Kidney epithelial cell (primary cell): ENCODE measurements at regions not wholly inside any gene's neighbourhood (a gene's known extent, or its start where the extent isn't known, plus 50 kb on each side); places are given as distances from the start of the nearest gene placed in this dataset.

ENCODE experiments used
- DNase-seq: peaks from one replicate; pipeline ENCODE4 v3.0.0-alpha.2; 2010; ENCODE audit warnings: low read depth
- H3K27me3 ChIP-seq: 2 replicates; pipeline ENCODE4 v1.6.0; 2011; ENCODE audit warnings: low read length; ENCODE audit not compliant: control insufficient read depth, insufficient read depth
- H3K36me3 ChIP-seq: 2 replicates; pipeline ENCODE4 v1.5.1; 2011; ENCODE audit warnings: low read length; ENCODE audit not compliant: control insufficient read depth, insufficient read depth
- H3K4me3 ChIP-seq: 2 replicates; pipeline ENCODE4 v1.5.1; 2011; ENCODE audit warnings: low read depth, mild to moderate bottlenecking, control low read depth, low read length
- CTCF ChIP-seq: IDR thresholded peaks from 2 replicates; pipeline ENCODE4 v1.5.1; 2011; ENCODE audit warnings: mild to moderate bottlenecking, moderate library complexity, low read length, control low read depth, inconsistent platforms; ENCODE audit not compliant: insufficient read depth, poor library complexity, severe bottlenecking

- DNase-seq = no peak
- H3K4me3 ChIP-seq = no peak overlapping the region
- no peaks in the 10 kb centered on the region for H3K36me3 ChIP-seq
- TF ChIP-seq CTCF = no peak
- no peaks in the 10 kb centered on the region for H3K27me3 ChIP-seq
Measured at GRCh38 chr5:8241558-8241957, 372.6 kb downstream of the MTRR start.

- Histone ChIP-seq H3K27me3 (no peaks in the 10 kb centered on the region), H3K4me3 (no peak overlapping the region), H3K36me3 (no peaks in the 10 kb centered on the region)
- no peak for TF ChIP-seq CTCF
- no peak for DNase-seq
Measured at GRCh38 chr5:8247049-8247899, 378.3 kb downstream of the MTRR start.

DNA sequence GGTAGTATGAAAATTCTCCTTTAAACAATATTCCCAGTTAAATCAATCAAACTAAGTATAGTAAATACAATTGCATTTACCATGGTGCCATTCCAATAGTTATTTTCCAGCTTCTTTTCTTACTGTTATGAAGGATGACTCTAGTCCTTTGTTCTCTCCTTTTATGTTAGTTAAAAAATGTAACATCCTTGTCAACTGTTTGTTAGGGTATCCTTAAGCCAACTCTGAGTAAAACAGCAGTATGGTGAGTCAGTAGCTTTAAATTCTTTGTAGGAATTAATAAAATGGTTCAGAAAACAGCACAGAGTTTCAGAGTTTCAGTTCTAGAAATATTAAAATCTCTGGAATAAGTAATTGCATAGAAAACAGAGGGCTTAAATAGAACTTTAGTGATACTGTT lies 384.4 kb downstream of the MTRR start:
- Histone ChIP-seq H3K36me3 (no peaks in the 10 kb centered on the region), H3K27me3 (no peaks in the 10 kb centered on the region), H3K4me3 (no peak overlapping the region)
- DNase-seq = no peak
- TF ChIP-seq CTCF = no peak

- Histone ChIP-seq H3K36me3 (no peaks in the 10 kb centered on the region), H3K4me3 (no peak overlapping the region), H3K27me3 (no peaks in the 10 kb centered on the region)
- TF ChIP-seq CTCF = no peak
- DNase-seq = no peak
Measured at GRCh38 chr5:8254674-8255073, 385.7 kb downstream of the MTRR start.

DNA sequence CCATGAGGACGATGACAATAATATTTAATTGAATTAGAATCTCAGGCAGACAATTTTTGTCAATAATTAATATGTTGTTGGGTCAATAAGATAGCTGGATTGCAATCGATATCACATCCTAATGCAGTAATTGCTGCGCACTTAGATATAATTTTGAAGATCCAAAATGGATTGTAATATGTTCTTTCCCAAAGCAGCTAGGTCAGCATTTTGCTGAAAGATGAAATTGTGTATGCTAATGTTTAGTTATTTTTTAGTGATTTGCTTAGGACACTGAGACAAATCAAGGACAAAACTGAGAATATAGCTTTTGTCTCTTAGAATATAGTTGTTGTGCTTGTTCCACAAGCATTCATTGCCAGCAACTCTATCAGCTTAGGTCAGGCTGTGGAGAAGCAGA lies 389.9 kb downstream of the MTRR start:
- TF ChIP-seq CTCF = no peak
- H3K36me3 ChIP-seq = no peaks in the 10 kb centered on the region
- no peaks in the 10 kb centered on the region for H3K27me3 ChIP-seq
- H3K4me3 ChIP-seq = no peak overlapping the region
- no peak for DNase-seq

GRCh38 chr5:8270246-8270645 lies 401.3 kb downstream of the MTRR start:
- no peak for TF ChIP-seq CTCF
- Histone ChIP-seq H3K36me3 (no peaks in the 10 kb centered on the region), H3K4me3 (no peak overlapping the region), H3K27me3 (no peaks in the 10 kb centered on the region)
- no peak for DNase-seq
